ENCODE measurements at regions not wholly inside any gene's neighbourhood (a gene's known extent, or its start where the extent isn't known, plus 50 kb on each side); places are given as distances from the start of the nearest gene placed in this dataset.

- TF ChIP-seq CTCF (IDR thresholded peaks at IDR 0.05): no peak
- no peak for TF ChIP-seq POLR2A (IDR thresholded peaks at IDR 0.05)
Measured at GRCh38 chr10:60728056-60728455, 50.2 kb upstream of the CDK1 start.

Data from esophagus squamous epithelium (tissue), 4 donors.